Neural progenitor cell (in vitro differentiated cells): ENCODE measurements at regions not wholly inside any gene's neighbourhood (a gene's known extent, or its start where the extent isn't known, plus 50 kb on each side); places are given as distances from the start of the nearest gene placed in this dataset.

ENCODE experiments used
- DNase-seq: peaks from one replicate; pipeline ENCODE4 v3.0.0-alpha.2; 2016; ENCODE audit warnings: low spot score
- H2AFZ ChIP-seq: fragments of 200-600 bp; sonication (generic); replicated peaks from 2 replicates; pipeline ENCODE4 v1.6.1; 2016; ENCODE audit warnings: antibody characterized with exemption
- H3F3A ChIP-seq: fragments of 200-600 bp; sonication (generic); 2 replicates; pipeline ENCODE4 v1.6.1; 2016; ENCODE audit warnings: antibody characterized with exemption, low read depth
- H3K27ac ChIP-seq: fragments of 200-600 bp; sonication (generic); 2 replicates; pipeline ENCODE4 v1.5.1; 2016; ENCODE audit warnings: mild to moderate bottlenecking
- H3K27me3 ChIP-seq: fragments of 200-600 bp; sonication (generic); 2 replicates; pipeline ENCODE4 v1.6.1; 2016; ENCODE audit warnings: mild to moderate bottlenecking, moderate library complexity
- H3K36me3 ChIP-seq: fragments of 200-600 bp; sonication (generic); 2 replicates; pipeline ENCODE4 v1.5.1; 2016
- H3K4me1 ChIP-seq: fragments of 200-600 bp; sonication (generic); 2 replicates; pipeline ENCODE4 v1.6.1; 2016; ENCODE audit warnings: mixed run types
- H3K4me2 ChIP-seq: fragments of 200-600 bp; sonication (generic); 2 replicates; pipeline ENCODE4 v1.6.1; 2016
- H3K4me3 ChIP-seq: fragments of 200-600 bp; sonication (generic); 2 replicates; pipeline ENCODE4 v1.5.1; 2016
- H3K79me2 ChIP-seq: fragments of 200-600 bp; sonication (generic); 2 replicates; pipeline ENCODE4 v1.6.1; 2016; ENCODE audit warnings: low read depth
- H3K9ac ChIP-seq: fragments of 200-600 bp; sonication (generic); 2 replicates; pipeline ENCODE4 v1.6.1; 2016
- H3K9me3 ChIP-seq: fragments of 200-600 bp; sonication (generic); 2 replicates; pipeline ENCODE4 v1.5.1; 2016; ENCODE audit warnings: low read depth
- H4K20me1 ChIP-seq: fragments of 200-600 bp; sonication (generic); 2 replicates; pipeline ENCODE4 v1.6.1; 2016; ENCODE audit warnings: low read depth
- H3K27ac Mint-ChIP-seq: 3 replicates; pipeline ENCODE4 v1.8.0; 2021; ENCODE audit warnings: mixed read lengths
- H3K27me3 Mint-ChIP-seq: 2 replicates; pipeline ENCODE4 v1.8.0; 2022; ENCODE audit warnings: low read depth, mild to moderate bottlenecking, inconsistent platforms, moderate library complexity, mixed read lengths; ENCODE audit not compliant: insufficient read depth
- H3K36me3 Mint-ChIP-seq: 3 replicates; pipeline ENCODE4 v1.8.0; 2021; ENCODE audit warnings: mixed read lengths
- H3K4me1 Mint-ChIP-seq: 3 replicates; pipeline ENCODE4 v1.8.0; 2021; ENCODE audit warnings: mixed read lengths
- H3K4me3 Mint-ChIP-seq: 3 replicates; pipeline ENCODE4 v1.8.0; 2021; ENCODE audit warnings: mild to moderate bottlenecking, moderate library complexity, mixed read lengths
- H3K9me3 Mint-ChIP-seq: 3 replicates; pipeline ENCODE4 v1.8.0; 2020; ENCODE audit warnings: mixed read lengths
- EZH2 ChIP-seq: fragments of 200-600 bp; sonication (generic); IDR thresholded peaks from 2 replicates; pipeline ENCODE4 v1.6.1; 2017; ENCODE audit warnings: antibody characterized with exemption, mild to moderate bottlenecking, moderate library complexity
- EZH2phosphoT487 ChIP-seq: fragments of 200-600 bp; sonication (generic); IDR thresholded peaks from 2 replicates; pipeline ENCODE4 v1.6.1; 2017; ENCODE audit warnings: antibody characterized with exemption
- TF ChIP-seq, protein P1 (sequence below): fragments of 200-600 bp; sonication (generic); IDR thresholded peaks from 2 replicates; pipeline ENCODE4 v1.5.1; 2017; ENCODE audit warnings: antibody characterized with exemption, mild to moderate bottlenecking

- no peaks in the 10 kb centered on the region for H3K4me1 Mint-ChIP-seq
- H3K9ac ChIP-seq = no peak overlapping the region
Measured at GRCh38 chr6:103455275-103455674, 1404.4 kb downstream of the HACE1 start.

DNA sequence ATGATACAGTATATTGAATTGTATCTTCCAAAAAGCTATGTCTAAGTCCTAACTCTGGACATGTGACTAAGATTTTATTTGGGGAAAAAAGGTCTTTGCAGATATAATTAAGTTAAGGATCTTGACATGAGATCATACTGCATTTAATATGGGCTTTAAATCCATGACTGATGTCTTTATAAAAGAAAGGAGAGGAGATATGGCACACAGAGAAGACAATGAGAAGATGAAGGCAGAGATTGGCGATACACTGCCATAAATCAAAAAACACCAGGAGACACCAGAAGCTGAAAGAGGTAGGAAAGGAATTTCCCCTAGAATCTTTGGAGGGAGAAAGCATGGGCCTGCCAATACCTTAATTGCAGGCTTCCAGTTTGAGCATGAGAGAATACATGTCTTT, 1450.2 kb downstream of the HACE1 start:
- Histone ChIP-seq H4K20me1 (no peaks in the 10 kb centered on the region), H3K27me3 (no peaks in the 10 kb centered on the region), H3K9me3 (no peaks in the 10 kb centered on the region), H3K27ac (no peak overlapping the region), H3K9ac (no peak overlapping the region), H2AFZ (no peak overlapping the region), H3K4me3 (no peak overlapping the region), H3K4me2 (no peak overlapping the region), H3F3A (no peaks in the 10 kb centered on the region), H3K4me1 (no peaks in the 10 kb centered on the region), H3K79me2 (no peaks in the 10 kb centered on the region), H3K36me3 (no peaks in the 10 kb centered on the region)
- Mint-ChIP-seq H3K27me3 (no peaks in the 10 kb centered on the region), H3K9me3 (no peaks in the 10 kb centered on the region), H3K4me3 (no peak overlapping the region), H3K27ac (no peak overlapping the region), H3K4me1 (no peaks in the 10 kb centered on the region), H3K36me3 (no peaks in the 10 kb centered on the region)
- TF ChIP-seq EZH2phosphoT487 (no peak), EZH2 (no peak)
- TF ChIP-seq, protein P1, sequence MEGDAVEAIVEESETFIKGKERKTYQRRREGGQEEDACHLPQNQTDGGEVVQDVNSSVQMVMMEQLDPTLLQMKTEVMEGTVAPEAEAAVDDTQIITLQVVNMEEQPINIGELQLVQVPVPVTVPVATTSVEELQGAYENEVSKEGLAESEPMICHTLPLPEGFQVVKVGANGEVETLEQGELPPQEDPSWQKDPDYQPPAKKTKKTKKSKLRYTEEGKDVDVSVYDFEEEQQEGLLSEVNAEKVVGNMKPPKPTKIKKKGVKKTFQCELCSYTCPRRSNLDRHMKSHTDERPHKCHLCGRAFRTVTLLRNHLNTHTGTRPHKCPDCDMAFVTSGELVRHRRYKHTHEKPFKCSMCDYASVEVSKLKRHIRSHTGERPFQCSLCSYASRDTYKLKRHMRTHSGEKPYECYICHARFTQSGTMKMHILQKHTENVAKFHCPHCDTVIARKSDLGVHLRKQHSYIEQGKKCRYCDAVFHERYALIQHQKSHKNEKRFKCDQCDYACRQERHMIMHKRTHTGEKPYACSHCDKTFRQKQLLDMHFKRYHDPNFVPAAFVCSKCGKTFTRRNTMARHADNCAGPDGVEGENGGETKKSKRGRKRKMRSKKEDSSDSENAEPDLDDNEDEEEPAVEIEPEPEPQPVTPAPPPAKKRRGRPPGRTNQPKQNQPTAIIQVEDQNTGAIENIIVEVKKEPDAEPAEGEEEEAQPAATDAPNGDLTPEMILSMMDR = no peak
- DNase-seq = no peak

More at GRCh38 chr6:103455275-103455674, 1404.4 kb downstream of the HACE1 start:
- Histone ChIP-seq H3K4me2 (no peak overlapping the region), H3K79me2 (no peaks in the 10 kb centered on the region), H4K20me1 (no peaks in the 10 kb centered on the region), H3K4me3 (no peak overlapping the region), H3K27ac (no peak overlapping the region), H3K27me3 (no peaks in the 10 kb centered on the region), H3K4me1 (no peaks in the 10 kb centered on the region), H3K36me3 (no peaks in the 10 kb centered on the region), H2AFZ (no peak overlapping the region), H3F3A (no peaks in the 10 kb centered on the region), H3K9me3 (no peaks in the 10 kb centered on the region)
- no peaks in the 10 kb centered on the region for H3K9me3 Mint-ChIP-seq
- TF ChIP-seq EZH2 (no peak), EZH2phosphoT487 (no peak)
- TF ChIP-seq, protein P1 = no peak
- H3K36me3 Mint-ChIP-seq = no peaks in the 10 kb centered on the region
- H3K27me3 Mint-ChIP-seq = no peaks in the 10 kb centered on the region
- no peak overlapping the region for H3K4me3 Mint-ChIP-seq
- no peak for DNase-seq
- no peak overlapping the region for H3K27ac Mint-ChIP-seq

GRCh38 chr6:103405321-103405720, 1454.4 kb downstream of the HACE1 start:
- no peak overlapping the region for H3K4me3 Mint-ChIP-seq
- H3K27ac ChIP-seq = no peak overlapping the region
- H3K4me1 Mint-ChIP-seq = no peaks in the 10 kb centered on the region
- H3K4me2 ChIP-seq = no peak overlapping the region
- no peaks in the 10 kb centered on the region for H3K27me3 ChIP-seq
- H3K4me1 ChIP-seq = no peaks in the 10 kb centered on the region
- H3K4me3 ChIP-seq = no peak overlapping the region
- H3K9me3 ChIP-seq = no peaks in the 10 kb centered on the region
- no peaks in the 10 kb centered on the region for H3F3A ChIP-seq
- H3K9me3 Mint-ChIP-seq = no peaks in the 10 kb centered on the region
- DNase-seq = no peak
- TF ChIP-seq EZH2phosphoT487 = no peak
- TF ChIP-seq, protein P1 = no peak
- no peak for TF ChIP-seq EZH2
- H2AFZ ChIP-seq = peak overlapping the region; percentile 26
- H3K36me3 ChIP-seq = no peaks in the 10 kb centered on the region
- no peaks in the 10 kb centered on the region for H3K27me3 Mint-ChIP-seq
- H3K9ac ChIP-seq = no peak overlapping the region
- H3K79me2 ChIP-seq = no peaks in the 10 kb centered on the region
- H4K20me1 ChIP-seq = no peaks in the 10 kb centered on the region
- no peak overlapping the region for H3K27ac Mint-ChIP-seq
- no peaks in the 10 kb centered on the region for H3K36me3 Mint-ChIP-seq

DNA sequence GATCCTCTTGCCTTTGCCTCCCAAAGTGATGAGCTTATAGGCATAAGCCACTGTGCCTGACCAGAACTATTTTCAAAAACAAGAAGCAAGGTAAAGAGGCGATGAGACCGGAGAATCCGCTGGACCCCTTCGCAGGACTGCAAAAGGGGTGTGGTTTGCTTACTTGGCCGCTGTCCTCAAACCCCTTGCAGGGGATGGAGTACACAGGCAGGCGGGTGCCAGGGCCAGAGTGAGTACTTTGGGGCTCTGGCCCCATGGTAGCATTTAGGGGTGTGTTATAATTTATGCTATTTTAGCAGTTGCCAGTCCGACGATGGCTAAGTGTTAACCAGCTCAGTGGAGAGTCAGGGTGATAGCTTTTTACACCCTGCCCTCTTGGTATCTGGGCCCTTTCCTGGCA, 1454.9 kb downstream of the HACE1 start:
- Mint-ChIP-seq H3K27ac (no peak overlapping the region), H3K36me3 (no peaks in the 10 kb centered on the region), H3K4me1 (no peaks in the 10 kb centered on the region), H3K9me3 (no peaks in the 10 kb centered on the region), H3K27me3 (no peaks in the 10 kb centered on the region), H3K4me3 (no peak overlapping the region)
- DNase-seq = no peak
- Histone ChIP-seq H3K27ac (no peak overlapping the region), H3K4me3 (no peak overlapping the region), H3K4me2 (no peak overlapping the region), H3K79me2 (no peaks in the 10 kb centered on the region), H3K9me3 (no peaks in the 10 kb centered on the region), H3K27me3 (no peaks in the 10 kb centered on the region), H4K20me1 (no peaks in the 10 kb centered on the region), H3F3A (no peaks in the 10 kb centered on the region), H3K4me1 (no peaks in the 10 kb centered on the region), H2AFZ (no peak overlapping the region), H3K9ac (no peak overlapping the region), H3K36me3 (no peaks in the 10 kb centered on the region)
- no peak for TF ChIP-seq EZH2phosphoT487
- TF ChIP-seq, protein P1 = no peak
- no peak for TF ChIP-seq EZH2
